ENCODE measurements at regions not wholly inside any gene's neighbourhood (a gene's known extent, or its start where the extent isn't known, plus 50 kb on each side); places are given as distances from the start of the nearest gene placed in this dataset.

DNA sequence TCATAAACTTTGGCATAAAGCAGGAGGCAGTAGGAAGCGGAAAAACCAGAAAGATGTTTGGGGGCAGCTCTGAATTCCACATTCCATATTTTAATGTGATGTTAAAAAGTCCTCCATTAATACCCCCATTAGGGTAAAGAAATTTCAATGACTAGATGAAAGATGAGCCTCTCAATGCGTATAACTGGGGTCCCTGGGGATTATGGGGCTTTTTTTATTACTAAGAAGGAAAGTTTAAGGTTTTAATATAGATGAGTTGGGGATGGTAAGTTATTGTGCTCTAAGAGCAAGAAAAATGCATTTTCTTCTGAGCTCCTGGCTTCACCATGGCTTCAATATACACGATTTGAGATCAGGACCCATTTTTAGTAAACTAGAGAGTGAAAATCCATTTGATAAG, 321.9 kb downstream of the CDK5RAP2 start:
- TF ChIP-seq, protein P1, sequence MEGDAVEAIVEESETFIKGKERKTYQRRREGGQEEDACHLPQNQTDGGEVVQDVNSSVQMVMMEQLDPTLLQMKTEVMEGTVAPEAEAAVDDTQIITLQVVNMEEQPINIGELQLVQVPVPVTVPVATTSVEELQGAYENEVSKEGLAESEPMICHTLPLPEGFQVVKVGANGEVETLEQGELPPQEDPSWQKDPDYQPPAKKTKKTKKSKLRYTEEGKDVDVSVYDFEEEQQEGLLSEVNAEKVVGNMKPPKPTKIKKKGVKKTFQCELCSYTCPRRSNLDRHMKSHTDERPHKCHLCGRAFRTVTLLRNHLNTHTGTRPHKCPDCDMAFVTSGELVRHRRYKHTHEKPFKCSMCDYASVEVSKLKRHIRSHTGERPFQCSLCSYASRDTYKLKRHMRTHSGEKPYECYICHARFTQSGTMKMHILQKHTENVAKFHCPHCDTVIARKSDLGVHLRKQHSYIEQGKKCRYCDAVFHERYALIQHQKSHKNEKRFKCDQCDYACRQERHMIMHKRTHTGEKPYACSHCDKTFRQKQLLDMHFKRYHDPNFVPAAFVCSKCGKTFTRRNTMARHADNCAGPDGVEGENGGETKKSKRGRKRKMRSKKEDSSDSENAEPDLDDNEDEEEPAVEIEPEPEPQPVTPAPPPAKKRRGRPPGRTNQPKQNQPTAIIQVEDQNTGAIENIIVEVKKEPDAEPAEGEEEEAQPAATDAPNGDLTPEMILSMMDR (IDR thresholded peaks at IDR 0.05), result no peak
- TF ChIP-seq POLR2A (IDR thresholded peaks at IDR 0.05), result no peak
- TF ChIP-seq POLR2AphosphoS5 (IDR thresholded peaks at IDR 0.05), result no peak
